ENCODE measurements at regions not wholly inside any gene's neighbourhood (a gene's known extent, or its start where the extent isn't known, plus 50 kb on each side); places are given as distances from the start of the nearest gene placed in this dataset.

DNA sequence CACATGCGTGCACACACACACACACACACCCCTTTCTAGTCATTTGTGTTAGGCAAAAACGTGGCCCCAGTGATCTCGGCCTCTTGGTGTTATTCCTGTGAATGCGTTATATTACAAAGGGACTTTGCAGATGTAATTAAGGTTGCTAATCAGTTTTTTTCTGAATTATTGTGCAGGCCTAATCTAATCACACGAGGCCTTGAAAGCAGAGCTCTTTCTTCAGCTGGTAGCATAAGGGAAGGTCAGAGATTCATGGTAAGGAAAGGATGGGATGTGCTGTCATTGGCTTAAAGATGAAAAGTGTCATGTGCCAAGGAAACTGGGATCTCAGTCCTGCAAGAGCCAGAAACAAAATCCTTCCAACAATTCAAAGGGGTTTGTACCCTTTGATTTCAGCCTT is 113.4 kb upstream of the ELAC2 start:
- no peak for TF ChIP-seq POLR2A (IDR thresholded peaks at IDR 0.05)
- TF ChIP-seq, protein P1, sequence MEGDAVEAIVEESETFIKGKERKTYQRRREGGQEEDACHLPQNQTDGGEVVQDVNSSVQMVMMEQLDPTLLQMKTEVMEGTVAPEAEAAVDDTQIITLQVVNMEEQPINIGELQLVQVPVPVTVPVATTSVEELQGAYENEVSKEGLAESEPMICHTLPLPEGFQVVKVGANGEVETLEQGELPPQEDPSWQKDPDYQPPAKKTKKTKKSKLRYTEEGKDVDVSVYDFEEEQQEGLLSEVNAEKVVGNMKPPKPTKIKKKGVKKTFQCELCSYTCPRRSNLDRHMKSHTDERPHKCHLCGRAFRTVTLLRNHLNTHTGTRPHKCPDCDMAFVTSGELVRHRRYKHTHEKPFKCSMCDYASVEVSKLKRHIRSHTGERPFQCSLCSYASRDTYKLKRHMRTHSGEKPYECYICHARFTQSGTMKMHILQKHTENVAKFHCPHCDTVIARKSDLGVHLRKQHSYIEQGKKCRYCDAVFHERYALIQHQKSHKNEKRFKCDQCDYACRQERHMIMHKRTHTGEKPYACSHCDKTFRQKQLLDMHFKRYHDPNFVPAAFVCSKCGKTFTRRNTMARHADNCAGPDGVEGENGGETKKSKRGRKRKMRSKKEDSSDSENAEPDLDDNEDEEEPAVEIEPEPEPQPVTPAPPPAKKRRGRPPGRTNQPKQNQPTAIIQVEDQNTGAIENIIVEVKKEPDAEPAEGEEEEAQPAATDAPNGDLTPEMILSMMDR (IDR thresholded peaks at IDR 0.05): no peak
